ENCODE measurements at regions not wholly inside any gene's neighbourhood (a gene's known extent, or its start where the extent isn't known, plus 50 kb on each side); places are given as distances from the start of the nearest gene placed in this dataset.

- Histone ChIP-seq H3K27me3 (no peaks in the 10 kb centered on the region), H3K4me1 (ENCODE audit: insufficient read depth) (peaks cover 3% of the 10 kb centered on the region), H3K27ac (peak overlapping the region in 1 of 2 donors; percentile 45), H3K9me3 (no peaks in the 10 kb centered on the region), H3K36me3 (no peaks in the 10 kb centered on the region), H3K4me3 (no peak overlapping the region)
- no peak for DNase-seq
- TF ChIP-seq CTCF (IDR thresholded peaks at IDR 0.05) (no peak), EP300 (IDR thresholded peaks at IDR 0.05) (no peak), POLR2A (IDR thresholded peaks at IDR 0.05) (no peak)
- intact Hi-C loops (cut with DNase I) = loop anchor here in 2 of 4 donors (10.0 kb wide), 3 partner anchors 492 to 602 kb away; no protein-coding TSS in a partner anchor
- 50 to 61% (median 53%) methylated on average over 3 of the region's 3 CpGs for WGBS, 3 donors
Measured at GRCh38 chr9:3733039-3733408, 207.2 kb upstream of the RFX3 start.

- Histone ChIP-seq H3K9me3 (no peaks in the 10 kb centered on the region), H3K36me3 (no peaks in the 10 kb centered on the region), H3K4me1 (ENCODE audit: insufficient read depth) (peaks cover 3% of the 10 kb centered on the region), H3K27me3 (no peaks in the 10 kb centered on the region), H3K4me3 (no peak overlapping the region), H3K27ac (peak overlapping the region in 1 of 2 donors; percentile 45)
- DNase-seq = peak; percentile 30 to 53 (median 34)
- TF ChIP-seq POLR2A (IDR thresholded peaks at IDR 0.05) = no peak
- TF ChIP-seq CTCF (IDR thresholded peaks at IDR 0.05) = peak; percentile 50 to 68 (median 56)
- 9 to 11% (median 9%) methylated on average over 7 of the region's 7 CpGs for WGBS, 3 donors
- intact Hi-C loops (cut with DNase I) = loop anchor here in 2 of 4 donors (10.0 kb wide), 3 partner anchors 492 to 602 kb away; no protein-coding TSS in a partner anchor
Measured at GRCh38 chr9:3732077-3733038, 206.6 kb upstream of the RFX3 start.

GRCh38 chr9:3730511-3730922 is 204.7 kb upstream of the RFX3 start:
- TF ChIP-seq POLR2A (IDR thresholded peaks at IDR 0.05) = no peak
- no peak for TF ChIP-seq EP300 (IDR thresholded peaks at IDR 0.05)
- TF ChIP-seq CTCF (IDR thresholded peaks at IDR 0.05) = no peak
- no peak for DNase-seq
- no peaks in the 10 kb centered on the region for H3K9me3 ChIP-seq
- intact Hi-C loops (cut with DNase I) = loop anchor here in 2 of 4 donors (10.0 kb wide), 3 partner anchors 494 to 604 kb away; no protein-coding TSS in a partner anchor
- 93 to 94% (median 93%) methylated on average over 2 of the region's 2 CpGs for WGBS, 3 donors
- no peak overlapping the region for H3K4me3 ChIP-seq
- H3K36me3 ChIP-seq = no peaks in the 10 kb centered on the region
- no peak overlapping the region for H3K27ac ChIP-seq
- no peaks in the 10 kb centered on the region for H3K27me3 ChIP-seq
- H3K4me1 ChIP-seq (ENCODE audit: insufficient read depth) = peaks cover 3% of the 10 kb centered on the region

DNA sequence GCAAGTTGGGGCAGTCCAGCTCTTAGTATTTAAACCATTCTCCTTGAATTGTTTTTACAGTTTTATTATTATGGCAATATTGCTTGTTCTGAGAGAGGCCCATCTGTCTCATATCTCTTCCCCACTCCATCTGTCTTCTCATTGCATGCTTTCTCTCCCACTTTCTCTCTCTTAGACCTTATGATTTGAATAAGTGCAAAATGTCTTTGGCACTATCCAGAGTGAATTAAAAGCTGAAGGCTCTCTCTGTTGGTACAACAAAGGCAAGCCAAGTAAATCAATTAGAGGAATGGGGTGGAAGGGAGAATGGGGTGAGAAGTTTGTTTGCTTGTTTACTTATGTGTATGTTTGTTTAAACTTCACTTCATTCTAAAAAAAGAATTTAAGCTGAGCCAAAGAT is 195.3 kb upstream of the RFX3 start:
- Histone ChIP-seq H3K4me3 (no peak overlapping the region), H3K9me3 (no peaks in the 10 kb centered on the region), H3K36me3 (no peaks in the 10 kb centered on the region), H3K4me1 (ENCODE audit: insufficient read depth) (no peaks in the 10 kb centered on the region), H3K27ac (no peak overlapping the region), H3K27me3 (no peaks in the 10 kb centered on the region)
- intact Hi-C loops (cut with DNase I) = no loop called here
- DNase-seq = no peak
- TF ChIP-seq EP300 (IDR thresholded peaks at IDR 0.05) (no peak), POLR2A (IDR thresholded peaks at IDR 0.05) (no peak), CTCF (IDR thresholded peaks at IDR 0.05) (no peak)

All from ovary (tissue), 7 donors.